Neural progenitor cell (in vitro differentiated cells): ENCODE measurements at regions not wholly inside any gene's neighbourhood (a gene's known extent, or its start where the extent isn't known, plus 50 kb on each side); places are given as distances from the start of the nearest gene placed in this dataset.

Experiments
- DNase-seq: peaks from one replicate; pipeline ENCODE4 v3.0.0-alpha.2; 2016; ENCODE audit warnings: low spot score
- H2AFZ ChIP-seq: fragments of 200-600 bp; sonication (generic); replicated peaks from 2 replicates; pipeline ENCODE4 v1.6.1; 2016; ENCODE audit warnings: antibody characterized with exemption
- H3F3A ChIP-seq: fragments of 200-600 bp; sonication (generic); 2 replicates; pipeline ENCODE4 v1.6.1; 2016; ENCODE audit warnings: antibody characterized with exemption, low read depth
- H3K27ac ChIP-seq: fragments of 200-600 bp; sonication (generic); 2 replicates; pipeline ENCODE4 v1.5.1; 2016; ENCODE audit warnings: mild to moderate bottlenecking
- H3K27me3 ChIP-seq: fragments of 200-600 bp; sonication (generic); 2 replicates; pipeline ENCODE4 v1.6.1; 2016; ENCODE audit warnings: mild to moderate bottlenecking, moderate library complexity
- H3K36me3 ChIP-seq: fragments of 200-600 bp; sonication (generic); 2 replicates; pipeline ENCODE4 v1.5.1; 2016
- H3K4me1 ChIP-seq: fragments of 200-600 bp; sonication (generic); 2 replicates; pipeline ENCODE4 v1.6.1; 2016; ENCODE audit warnings: mixed run types
- H3K4me2 ChIP-seq: fragments of 200-600 bp; sonication (generic); 2 replicates; pipeline ENCODE4 v1.6.1; 2016
- H3K4me3 ChIP-seq: fragments of 200-600 bp; sonication (generic); 2 replicates; pipeline ENCODE4 v1.5.1; 2016
- H3K79me2 ChIP-seq: fragments of 200-600 bp; sonication (generic); 2 replicates; pipeline ENCODE4 v1.6.1; 2016; ENCODE audit warnings: low read depth
- H3K9ac ChIP-seq: fragments of 200-600 bp; sonication (generic); 2 replicates; pipeline ENCODE4 v1.6.1; 2016
- H3K9me3 ChIP-seq: fragments of 200-600 bp; sonication (generic); 2 replicates; pipeline ENCODE4 v1.5.1; 2016; ENCODE audit warnings: low read depth
- H4K20me1 ChIP-seq: fragments of 200-600 bp; sonication (generic); 2 replicates; pipeline ENCODE4 v1.6.1; 2016; ENCODE audit warnings: low read depth
- H3K27ac Mint-ChIP-seq: 3 replicates; pipeline ENCODE4 v1.8.0; 2021; ENCODE audit warnings: mixed read lengths
- H3K27me3 Mint-ChIP-seq: 2 replicates; pipeline ENCODE4 v1.8.0; 2022; ENCODE audit warnings: low read depth, mild to moderate bottlenecking, inconsistent platforms, moderate library complexity, mixed read lengths; ENCODE audit not compliant: insufficient read depth
- H3K36me3 Mint-ChIP-seq: 3 replicates; pipeline ENCODE4 v1.8.0; 2021; ENCODE audit warnings: mixed read lengths
- H3K4me1 Mint-ChIP-seq: 3 replicates; pipeline ENCODE4 v1.8.0; 2021; ENCODE audit warnings: mixed read lengths
- H3K4me3 Mint-ChIP-seq: 3 replicates; pipeline ENCODE4 v1.8.0; 2021; ENCODE audit warnings: mild to moderate bottlenecking, moderate library complexity, mixed read lengths
- H3K9me3 Mint-ChIP-seq: 3 replicates; pipeline ENCODE4 v1.8.0; 2020; ENCODE audit warnings: mixed read lengths
- EZH2 ChIP-seq: fragments of 200-600 bp; sonication (generic); IDR thresholded peaks from 2 replicates; pipeline ENCODE4 v1.6.1; 2017; ENCODE audit warnings: antibody characterized with exemption, mild to moderate bottlenecking, moderate library complexity
- EZH2phosphoT487 ChIP-seq: fragments of 200-600 bp; sonication (generic); IDR thresholded peaks from 2 replicates; pipeline ENCODE4 v1.6.1; 2017; ENCODE audit warnings: antibody characterized with exemption
- TF ChIP-seq, protein P1 (sequence below): fragments of 200-600 bp; sonication (generic); IDR thresholded peaks from 2 replicates; pipeline ENCODE4 v1.5.1; 2017; ENCODE audit warnings: antibody characterized with exemption, mild to moderate bottlenecking

DNA sequence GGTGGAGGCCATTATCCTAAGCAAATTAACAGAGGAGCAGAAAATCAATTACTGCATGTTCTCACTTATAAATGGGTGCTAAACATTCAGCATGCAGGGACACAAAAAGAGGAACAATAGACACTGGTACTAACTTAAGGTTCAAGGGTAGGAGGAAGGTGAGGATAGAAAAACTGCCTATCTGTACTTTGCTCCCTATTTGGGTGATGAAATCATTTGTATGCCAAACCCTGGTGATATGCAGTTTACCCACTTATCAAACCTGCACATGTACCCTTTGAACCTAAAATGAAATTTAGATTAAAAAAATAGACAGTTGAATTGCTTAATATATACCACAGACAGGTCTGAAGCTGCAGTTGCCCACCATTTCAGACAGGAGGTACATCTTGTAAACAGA lies 143.3 kb upstream of the KLHL4 start:
- H4K20me1 ChIP-seq = no peaks in the 10 kb centered on the region
- H3K27ac Mint-ChIP-seq = no peak overlapping the region

DNA sequence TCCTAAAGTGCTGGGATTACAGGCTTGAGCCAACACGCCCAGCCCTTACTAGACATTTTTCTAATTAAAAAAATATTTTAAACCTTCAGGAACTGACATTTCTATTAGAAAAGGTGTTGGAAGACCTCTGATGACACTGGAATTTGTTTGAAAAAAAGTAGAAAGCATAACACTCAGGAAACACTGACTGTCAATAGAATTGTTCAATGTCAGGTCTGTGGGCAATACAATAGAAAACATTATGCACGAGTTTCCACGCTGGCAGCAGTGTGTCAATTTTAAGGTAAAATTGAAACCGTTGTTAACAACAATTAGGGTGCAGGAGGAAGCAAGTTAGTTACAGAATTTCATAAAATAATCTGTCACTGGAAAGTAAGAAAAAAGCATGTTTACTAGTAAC lies 140.7 kb upstream of the KLHL4 start:
- H3K4me3 ChIP-seq = no peak overlapping the region
- H3K36me3 ChIP-seq = no peaks in the 10 kb centered on the region
- H3K36me3 Mint-ChIP-seq = no peaks in the 10 kb centered on the region
- no peaks in the 10 kb centered on the region for H3K27me3 ChIP-seq
- H4K20me1 ChIP-seq = no peaks in the 10 kb centered on the region
- no peak overlapping the region for H3K9ac ChIP-seq
- H3K9me3 Mint-ChIP-seq = no peaks in the 10 kb centered on the region
- no peaks in the 10 kb centered on the region for H3K4me1 Mint-ChIP-seq
- no peak overlapping the region for H3K27ac ChIP-seq
- no peak for DNase-seq
- H3K4me3 Mint-ChIP-seq = no peak overlapping the region
- H3K4me2 ChIP-seq = no peak overlapping the region
- H3K27ac Mint-ChIP-seq = no peak overlapping the region
- H3F3A ChIP-seq = no peaks in the 10 kb centered on the region
- TF ChIP-seq EZH2 = no peak
- no peak for TF ChIP-seq EZH2phosphoT487
- TF ChIP-seq, protein P1, sequence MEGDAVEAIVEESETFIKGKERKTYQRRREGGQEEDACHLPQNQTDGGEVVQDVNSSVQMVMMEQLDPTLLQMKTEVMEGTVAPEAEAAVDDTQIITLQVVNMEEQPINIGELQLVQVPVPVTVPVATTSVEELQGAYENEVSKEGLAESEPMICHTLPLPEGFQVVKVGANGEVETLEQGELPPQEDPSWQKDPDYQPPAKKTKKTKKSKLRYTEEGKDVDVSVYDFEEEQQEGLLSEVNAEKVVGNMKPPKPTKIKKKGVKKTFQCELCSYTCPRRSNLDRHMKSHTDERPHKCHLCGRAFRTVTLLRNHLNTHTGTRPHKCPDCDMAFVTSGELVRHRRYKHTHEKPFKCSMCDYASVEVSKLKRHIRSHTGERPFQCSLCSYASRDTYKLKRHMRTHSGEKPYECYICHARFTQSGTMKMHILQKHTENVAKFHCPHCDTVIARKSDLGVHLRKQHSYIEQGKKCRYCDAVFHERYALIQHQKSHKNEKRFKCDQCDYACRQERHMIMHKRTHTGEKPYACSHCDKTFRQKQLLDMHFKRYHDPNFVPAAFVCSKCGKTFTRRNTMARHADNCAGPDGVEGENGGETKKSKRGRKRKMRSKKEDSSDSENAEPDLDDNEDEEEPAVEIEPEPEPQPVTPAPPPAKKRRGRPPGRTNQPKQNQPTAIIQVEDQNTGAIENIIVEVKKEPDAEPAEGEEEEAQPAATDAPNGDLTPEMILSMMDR = no peak
- H3K4me1 ChIP-seq = no peaks in the 10 kb centered on the region
- no peaks in the 10 kb centered on the region for H3K27me3 Mint-ChIP-seq
- H2AFZ ChIP-seq = no peak overlapping the region
- H3K9me3 ChIP-seq = no peaks in the 10 kb centered on the region
- no peaks in the 10 kb centered on the region for H3K79me2 ChIP-seq

More for the DNA sequence above, 143.3 kb upstream of the KLHL4 start:
- H3K4me1 Mint-ChIP-seq = no peaks in the 10 kb centered on the region
- Histone ChIP-seq H3K4me2 (no peak overlapping the region), H3K79me2 (no peaks in the 10 kb centered on the region), H3F3A (no peaks in the 10 kb centered on the region), H3K9me3 (no peaks in the 10 kb centered on the region), H3K27ac (no peak overlapping the region), H3K36me3 (no peaks in the 10 kb centered on the region), H2AFZ (no peak overlapping the region), H3K4me3 (no peak overlapping the region), H3K27me3 (no peaks in the 10 kb centered on the region), H3K4me1 (no peaks in the 10 kb centered on the region), H3K9ac (no peak overlapping the region)
- TF ChIP-seq, protein P1 = no peak
- TF ChIP-seq EZH2phosphoT487 = no peak
- no peak for TF ChIP-seq EZH2
- no peaks in the 10 kb centered on the region for H3K27me3 Mint-ChIP-seq
- H3K36me3 Mint-ChIP-seq = no peaks in the 10 kb centered on the region
- no peak for DNase-seq
- H3K9me3 Mint-ChIP-seq = no peaks in the 10 kb centered on the region
- no peak overlapping the region for H3K4me3 Mint-ChIP-seq

DNA sequence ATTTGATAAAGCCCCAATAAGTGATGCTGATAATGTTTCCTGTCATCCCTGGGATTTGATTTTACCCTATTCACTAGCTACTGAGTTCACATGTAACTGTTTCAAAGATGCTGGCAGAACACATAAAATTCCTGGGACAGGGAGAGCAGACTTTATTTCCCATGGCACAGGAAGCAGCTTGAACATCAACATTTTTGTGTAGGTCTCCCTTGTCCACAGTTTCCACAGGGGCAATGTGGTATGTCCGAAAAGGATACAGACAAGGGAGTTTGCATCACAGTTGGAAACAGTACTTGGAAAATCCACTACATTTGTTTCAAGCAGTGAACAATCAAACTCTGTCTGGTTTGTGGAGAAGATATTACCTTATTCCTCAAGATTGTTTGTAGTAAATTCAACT lies 129.2 kb upstream of the KLHL4 start:
- TF ChIP-seq EZH2phosphoT487 = no peak
- TF ChIP-seq EZH2 = no peak
- TF ChIP-seq, protein P1 = no peak
- Histone ChIP-seq H3K79me2 (no peaks in the 10 kb centered on the region), H3K4me3 (no peak overlapping the region), H3K36me3 (no peaks in the 10 kb centered on the region), H3K9ac (no peak overlapping the region), H2AFZ (no peak overlapping the region), H3K27ac (no peak overlapping the region), H3K4me2 (no peak overlapping the region), H3K4me1 (peaks cover 12% of the 10 kb centered on the region), H3K27me3 (no peaks in the 10 kb centered on the region), H4K20me1 (no peaks in the 10 kb centered on the region), H3K9me3 (peaks cover 4% of the 10 kb centered on the region), H3F3A (no peaks in the 10 kb centered on the region)
- Mint-ChIP-seq H3K9me3 (no peaks in the 10 kb centered on the region), H3K27ac (no peak overlapping the region), H3K27me3 (peaks cover 2% of the 10 kb centered on the region), H3K4me3 (no peak overlapping the region), H3K4me1 (peaks cover 6% of the 10 kb centered on the region), H3K36me3 (no peaks in the 10 kb centered on the region)
- DNase-seq = no peak
